Upper lobe of right lung (tissue), 1 donor: ENCODE measurements at regions not wholly inside any gene's neighbourhood (a gene's known extent, or its start where the extent isn't known, plus 50 kb on each side); places are given as distances from the start of the nearest gene placed in this dataset.

Source experiments
- ATAC-seq: fragments of 200-7000 bp; cut with Tn5 transposase; one replicate; pipeline ENCODE4 v1.9.1; 2020; ENCODE audit warnings: mild to moderate bottlenecking, moderate library complexity
- DNase-seq: peaks from one replicate; pipeline ENCODE4 v3.0.0-alpha.2; 2020
- H3K27ac ChIP-seq: fragments of 200-600 bp; one replicate; pipeline ENCODE4 v1.8.0; 2022
- H3K27me3 ChIP-seq: fragments of 200-600 bp; one replicate; pipeline ENCODE4 v1.8.0; 2022; ENCODE audit warnings: mild to moderate bottlenecking
- H3K36me3 ChIP-seq: fragments of 200-600 bp; one replicate; pipeline ENCODE4 v1.8.0; 2022
- H3K4me1 ChIP-seq: fragments of 200-600 bp; one replicate; pipeline ENCODE4 v1.8.0; 2022
- H3K4me3 ChIP-seq: fragments of 200-600 bp; one replicate; pipeline ENCODE4 v1.8.0; 2022; ENCODE audit warnings: mild to moderate bottlenecking
- H3K9me3 ChIP-seq: fragments of 200-600 bp; one replicate; pipeline ENCODE4 v1.8.0; 2022
- intact Hi-C: fragments of 100-400 bp; cut with DNase I; formaldehyde crosslinking; loops from one replicate; pipeline ENCODE4 v1.11.0; 2022
- TF ChIP-seq, protein P1 (sequence below): fragments of 200-600 bp; IDR thresholded peaks from one replicate; pipeline ENCODE4 v1.8.0; 2022; ENCODE audit warnings: antibody characterized with exemption
- donor health status: DM: no; HTN: yes; CAD: no; lungs with severe emphysema.

GRCh38 chr5:30581198-30581935 is 612.1 kb upstream of the CDH6 start:
- Histone ChIP-seq H3K27me3 (no peaks in the 10 kb centered on the region), H3K27ac (no peak overlapping the region), H3K4me3 (no peak overlapping the region), H3K9me3 (no peaks in the 10 kb centered on the region), H3K36me3 (no peaks in the 10 kb centered on the region), H3K4me1 (no peaks in the 10 kb centered on the region)
- ATAC-seq: no peak
- intact Hi-C loops: no loop called here
- TF ChIP-seq, protein P1, sequence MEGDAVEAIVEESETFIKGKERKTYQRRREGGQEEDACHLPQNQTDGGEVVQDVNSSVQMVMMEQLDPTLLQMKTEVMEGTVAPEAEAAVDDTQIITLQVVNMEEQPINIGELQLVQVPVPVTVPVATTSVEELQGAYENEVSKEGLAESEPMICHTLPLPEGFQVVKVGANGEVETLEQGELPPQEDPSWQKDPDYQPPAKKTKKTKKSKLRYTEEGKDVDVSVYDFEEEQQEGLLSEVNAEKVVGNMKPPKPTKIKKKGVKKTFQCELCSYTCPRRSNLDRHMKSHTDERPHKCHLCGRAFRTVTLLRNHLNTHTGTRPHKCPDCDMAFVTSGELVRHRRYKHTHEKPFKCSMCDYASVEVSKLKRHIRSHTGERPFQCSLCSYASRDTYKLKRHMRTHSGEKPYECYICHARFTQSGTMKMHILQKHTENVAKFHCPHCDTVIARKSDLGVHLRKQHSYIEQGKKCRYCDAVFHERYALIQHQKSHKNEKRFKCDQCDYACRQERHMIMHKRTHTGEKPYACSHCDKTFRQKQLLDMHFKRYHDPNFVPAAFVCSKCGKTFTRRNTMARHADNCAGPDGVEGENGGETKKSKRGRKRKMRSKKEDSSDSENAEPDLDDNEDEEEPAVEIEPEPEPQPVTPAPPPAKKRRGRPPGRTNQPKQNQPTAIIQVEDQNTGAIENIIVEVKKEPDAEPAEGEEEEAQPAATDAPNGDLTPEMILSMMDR: no peak
- DNase-seq: no peak

- no peak overlapping the region for H3K4me3 ChIP-seq
- no peaks in the 10 kb centered on the region for H3K4me1 ChIP-seq
- H3K9me3 ChIP-seq: no peaks in the 10 kb centered on the region
- no peaks in the 10 kb centered on the region for H3K36me3 ChIP-seq
- no peaks in the 10 kb centered on the region for H3K27me3 ChIP-seq
- intact Hi-C loops: no loop called here
- H3K27ac ChIP-seq: no peak overlapping the region
- no peak for DNase-seq
- ATAC-seq: no peak
- TF ChIP-seq, protein P1: no peak
Measured at GRCh38 chr5:30574761-30575160, 618.7 kb upstream of the CDH6 start.

- H3K36me3 ChIP-seq: no peaks in the 10 kb centered on the region
- H3K27ac ChIP-seq: no peak overlapping the region
- no peaks in the 10 kb centered on the region for H3K4me1 ChIP-seq
- ATAC-seq (no peak), DNase-seq (no peak)
- intact Hi-C loops: no loop called here
- no peaks in the 10 kb centered on the region for H3K27me3 ChIP-seq
- H3K4me3 ChIP-seq: no peak overlapping the region
- H3K9me3 ChIP-seq: no peaks in the 10 kb centered on the region
- TF ChIP-seq, protein P1: no peak
Measured at GRCh38 chr5:30572279-30572678, 621.2 kb upstream of the CDH6 start.

DNA sequence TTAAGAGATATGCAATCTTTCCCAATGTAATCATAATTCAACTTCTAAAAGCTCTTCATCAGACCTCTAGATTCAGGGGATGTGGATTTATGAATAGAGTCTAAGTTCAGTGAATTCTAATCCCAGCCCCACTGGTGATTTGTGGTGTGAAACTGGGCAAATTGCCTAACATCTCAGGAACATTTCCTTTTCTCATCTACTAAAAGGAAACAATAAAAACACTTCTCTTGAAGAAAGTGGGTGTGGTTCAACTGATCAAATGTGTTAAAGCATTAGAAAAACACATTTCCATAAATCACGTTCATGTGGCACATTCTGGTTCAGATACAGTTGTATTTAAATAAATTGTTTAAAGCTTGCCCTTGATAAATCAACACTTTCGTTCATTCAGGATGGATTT is 631.7 kb upstream of the CDH6 start:
- DNase-seq: no peak
- Histone ChIP-seq H3K27ac (no peak overlapping the region), H3K36me3 (no peaks in the 10 kb centered on the region), H3K4me3 (no peak overlapping the region), H3K4me1 (no peaks in the 10 kb centered on the region), H3K27me3 (no peaks in the 10 kb centered on the region), H3K9me3 (no peaks in the 10 kb centered on the region)
- ATAC-seq: no peak
- TF ChIP-seq, protein P1: no peak
- intact Hi-C loops: no loop called here

- TF ChIP-seq, protein P1: no peak
- ATAC-seq: no peak
- no peak overlapping the region for H3K4me3 ChIP-seq
- no peaks in the 10 kb centered on the region for H3K36me3 ChIP-seq
- no peaks in the 10 kb centered on the region for H3K4me1 ChIP-seq
- intact Hi-C loops: no loop called here
- no peaks in the 10 kb centered on the region for H3K9me3 ChIP-seq
- H3K27ac ChIP-seq: no peak overlapping the region
- no peaks in the 10 kb centered on the region for H3K27me3 ChIP-seq
- no peak for DNase-seq
Measured at GRCh38 chr5:30551618-30552017, 641.9 kb upstream of the CDH6 start.
